Stimulated activated memory B cell treated with anti-CD40 and anti-IgM and Interleukin-4, amounts not matched to agents 10 μg/mL and 1 μg/mL and 100 μg/mL, for 72 hours (primary cell): ENCODE measurements at regions not wholly inside any gene's neighbourhood (a gene's known extent, or its start where the extent isn't known, plus 50 kb on each side); places are given as distances from the start of the nearest gene placed in this dataset.

Experiments
- ATAC-seq: fragments of 150-1000 bp; cut with Tn5 transposase; 2 replicates; pipeline ENCODE4 v1.10.0; 2021
- H3K27ac Mint-ChIP-seq: one replicate; pipeline ENCODE4 v1.8.0; 2022; ENCODE audit warnings: mild to moderate bottlenecking, mixed read lengths
- H3K27me3 Mint-ChIP-seq: one replicate; pipeline ENCODE4 v1.8.0; 2022; ENCODE audit warnings: mixed read lengths
- H3K36me3 Mint-ChIP-seq: one replicate; pipeline ENCODE4 v1.8.0; 2022; ENCODE audit warnings: mixed read lengths
- H3K4me1 Mint-ChIP-seq: one replicate; pipeline ENCODE4 v1.8.0; 2022; ENCODE audit warnings: mixed read lengths
- H3K4me3 Mint-ChIP-seq: one replicate; pipeline ENCODE4 v1.8.0; 2022; ENCODE audit warnings: mild to moderate bottlenecking, moderate library complexity, mixed read lengths
- H3K9me3 Mint-ChIP-seq: one replicate; pipeline ENCODE4 v1.8.0; 2022; ENCODE audit warnings: mixed read lengths

DNA sequence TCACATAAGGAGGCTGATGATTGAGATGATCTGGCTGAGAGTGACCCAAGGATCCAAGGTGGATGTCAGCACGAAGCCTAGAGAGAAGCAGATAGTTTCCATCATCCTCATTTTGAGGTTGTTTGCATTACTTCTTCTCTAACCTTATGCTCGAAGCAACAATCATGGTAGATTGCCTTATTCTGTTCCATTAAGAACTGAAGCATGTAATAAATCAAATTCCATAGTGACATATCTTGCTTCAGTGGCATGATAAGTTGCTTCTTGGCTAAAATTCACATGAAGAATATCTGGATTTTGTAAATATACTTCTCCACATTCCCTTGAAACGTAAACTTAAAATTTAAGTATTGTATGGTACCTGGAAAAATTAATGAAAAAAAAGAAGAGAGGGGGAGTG lies 377.8 kb upstream of the DACH1 start:
- Mint-ChIP-seq H3K4me1 (no peaks in the 10 kb centered on the region), H3K36me3 (no peaks in the 10 kb centered on the region), H3K9me3 (no peaks in the 10 kb centered on the region), H3K27me3 (no peaks in the 10 kb centered on the region), H3K27ac (no peak overlapping the region), H3K4me3 (no peak overlapping the region)
- ATAC-seq, result no peak

DNA sequence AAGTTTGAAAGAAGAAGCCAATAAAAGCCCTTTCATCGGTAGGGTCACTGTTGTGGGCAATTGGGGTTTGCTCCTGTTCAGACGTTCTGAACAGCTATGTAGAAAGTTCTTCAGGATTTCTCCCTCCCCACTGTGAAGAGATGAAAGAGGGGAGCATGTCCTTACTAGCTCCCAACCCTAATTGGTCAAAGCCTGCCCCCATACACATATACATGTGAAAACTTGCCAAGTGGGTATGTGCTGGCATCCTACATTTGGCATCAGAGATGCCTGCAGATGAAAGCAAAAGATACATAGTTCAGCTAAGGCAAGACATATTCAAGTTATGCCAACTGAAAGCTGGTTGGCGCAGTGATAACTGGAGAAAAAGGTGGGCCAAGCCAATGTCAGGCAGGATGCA lies 363.1 kb upstream of the DACH1 start:
- no peak for ATAC-seq
- Mint-ChIP-seq H3K27me3 (no peaks in the 10 kb centered on the region), H3K4me3 (no peak overlapping the region), H3K27ac (no peak overlapping the region), H3K36me3 (no peaks in the 10 kb centered on the region), H3K4me1 (no peaks in the 10 kb centered on the region), H3K9me3 (peaks cover 3% of the 10 kb centered on the region)

DNA sequence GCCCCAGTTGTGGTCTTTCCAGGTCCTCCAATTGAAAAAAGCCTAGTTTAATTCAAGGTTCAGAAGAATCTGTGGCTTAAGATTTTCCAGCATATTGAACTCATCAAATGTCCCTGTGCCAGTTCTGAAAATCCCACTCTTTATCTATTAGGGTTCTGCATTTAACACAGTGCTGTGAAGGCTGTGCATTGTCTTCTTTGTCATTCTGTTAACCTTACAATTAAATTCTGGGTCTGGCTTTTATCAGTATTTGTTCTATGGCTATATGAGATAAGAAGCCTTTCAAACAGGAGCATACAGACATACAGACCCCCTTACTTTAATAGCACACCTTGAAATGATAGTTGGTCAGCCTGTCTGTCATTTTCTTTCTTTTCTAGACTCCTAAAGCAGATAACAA lies 362.1 kb upstream of the DACH1 start:
- Mint-ChIP-seq H3K27me3 (no peaks in the 10 kb centered on the region), H3K27ac (no peak overlapping the region), H3K36me3 (no peaks in the 10 kb centered on the region), H3K4me3 (no peak overlapping the region), H3K4me1 (no peaks in the 10 kb centered on the region), H3K9me3 (peaks cover 3% of the 10 kb centered on the region)
- ATAC-seq, result no peak

DNA sequence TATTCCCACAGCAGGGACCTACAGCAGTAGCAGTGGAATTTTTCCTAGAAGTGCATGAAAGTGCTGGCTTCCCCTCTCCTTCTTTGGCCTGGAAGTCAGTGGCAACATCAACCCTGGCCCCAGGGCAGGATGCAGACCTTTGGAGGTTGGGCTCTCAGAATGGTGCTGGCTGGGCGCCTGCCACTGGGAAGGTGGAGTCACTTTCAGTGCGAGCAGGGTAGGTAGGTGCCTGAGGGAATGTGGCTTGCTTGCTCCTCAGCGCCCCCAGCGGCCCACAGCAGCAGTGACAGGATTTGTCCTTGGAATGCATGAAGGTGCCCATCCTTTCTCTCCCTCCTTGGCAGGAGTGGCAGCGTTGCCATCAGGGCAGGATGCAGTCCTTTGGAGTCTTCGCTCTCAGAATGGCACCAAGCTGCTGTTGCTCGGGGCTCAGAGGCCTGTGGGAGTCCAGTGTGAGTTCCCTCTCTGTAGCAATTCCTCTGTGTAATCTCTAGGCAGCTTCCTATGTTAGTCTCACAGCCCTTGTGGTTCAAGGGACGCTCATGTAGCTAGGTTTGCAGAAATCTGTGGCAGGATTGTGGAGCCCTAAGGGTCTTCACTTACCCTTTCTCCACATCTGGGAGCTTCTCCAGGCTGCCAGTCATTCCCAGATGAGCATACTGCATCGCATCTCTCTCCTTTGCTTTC lies 354.4 kb upstream of the DACH1 start:
- no peaks in the 10 kb centered on the region for H3K36me3 Mint-ChIP-seq
- no peaks in the 10 kb centered on the region for H3K4me1 Mint-ChIP-seq
- H3K9me3 Mint-ChIP-seq, result peaks cover 5% of the 10 kb centered on the region
- H3K27ac Mint-ChIP-seq, result no peak overlapping the region
- no peaks in the 10 kb centered on the region for H3K27me3 Mint-ChIP-seq
- no peak overlapping the region for H3K4me3 Mint-ChIP-seq
- no peak for ATAC-seq

DNA sequence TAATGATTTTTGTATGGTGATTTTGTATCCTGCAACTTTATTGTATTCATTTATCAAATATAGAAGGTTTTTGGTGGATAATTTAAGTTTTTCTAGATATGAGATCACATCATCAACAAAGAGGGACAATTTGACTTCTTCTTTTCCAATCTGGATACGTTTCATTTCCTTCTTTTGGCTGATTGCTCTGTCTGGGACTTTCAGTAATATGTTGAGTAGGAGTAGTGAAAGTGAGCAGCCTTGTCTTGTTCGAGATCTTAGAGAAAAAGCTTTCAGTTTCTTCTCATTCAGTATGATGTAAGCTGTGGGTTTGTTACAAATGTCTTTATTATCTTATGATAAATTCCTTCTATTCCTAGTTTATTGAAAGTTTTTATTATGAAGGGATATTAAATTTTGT lies 352.0 kb upstream of the DACH1 start:
- ATAC-seq, result no peak
- no peaks in the 10 kb centered on the region for H3K36me3 Mint-ChIP-seq
- H3K27me3 Mint-ChIP-seq, result no peaks in the 10 kb centered on the region
- H3K27ac Mint-ChIP-seq, result no peak overlapping the region
- H3K4me3 Mint-ChIP-seq, result no peak overlapping the region
- peaks cover 10% of the 10 kb centered on the region for H3K9me3 Mint-ChIP-seq
- no peaks in the 10 kb centered on the region for H3K4me1 Mint-ChIP-seq

DNA sequence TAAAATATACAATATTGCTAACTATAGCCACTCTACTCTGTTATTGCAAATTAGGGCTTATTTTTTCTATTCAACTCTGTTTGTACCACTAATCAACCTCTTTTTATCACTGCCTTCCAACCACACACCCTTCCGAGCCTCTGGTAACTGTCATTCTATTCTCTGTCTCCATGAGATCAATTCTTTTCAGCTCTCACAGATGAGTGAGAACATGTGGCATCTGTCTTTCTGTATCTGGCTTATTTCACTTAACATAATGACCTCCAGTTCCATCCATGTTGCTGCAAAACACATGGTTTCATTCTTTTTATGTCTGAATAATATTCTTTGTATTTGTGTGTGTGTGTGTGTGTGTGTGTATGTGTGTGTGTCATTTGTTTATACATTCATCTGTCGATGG lies 350.1 kb upstream of the DACH1 start:
- H3K36me3 Mint-ChIP-seq, result no peaks in the 10 kb centered on the region
- ATAC-seq, result no peak
- H3K4me1 Mint-ChIP-seq, result no peaks in the 10 kb centered on the region
- H3K27me3 Mint-ChIP-seq, result no peaks in the 10 kb centered on the region
- H3K4me3 Mint-ChIP-seq, result no peak overlapping the region
- no peak overlapping the region for H3K27ac Mint-ChIP-seq
- peaks cover 7% of the 10 kb centered on the region for H3K9me3 Mint-ChIP-seq

DNA sequence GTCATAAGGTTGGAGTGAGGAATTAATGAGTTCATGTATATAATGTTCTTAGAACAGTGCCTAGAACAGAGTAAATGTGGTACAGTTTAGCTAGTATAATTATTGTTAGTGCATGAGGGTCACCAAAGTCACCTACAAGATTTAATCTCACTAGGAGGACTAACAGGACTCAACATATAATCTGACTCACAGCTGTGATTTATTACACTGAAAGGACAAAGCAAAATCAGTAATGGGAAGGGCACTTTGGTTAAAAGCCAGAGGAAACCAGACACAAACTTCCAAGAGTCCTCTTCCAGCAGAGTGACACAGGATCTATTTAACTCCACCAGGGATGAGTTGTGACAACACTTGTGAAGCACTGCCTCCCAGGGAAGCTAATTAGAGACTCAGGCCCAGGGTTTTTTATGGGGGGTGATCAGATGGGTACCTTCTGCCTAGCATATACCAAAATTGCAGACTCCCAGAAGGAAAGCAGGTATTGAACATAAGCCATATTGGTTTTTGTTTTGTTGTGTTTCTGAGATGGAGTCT lies 341.2 kb upstream of the DACH1 start:
- H3K9me3 Mint-ChIP-seq, result no peaks in the 10 kb centered on the region
- no peak for ATAC-seq
- no peak overlapping the region for H3K27ac Mint-ChIP-seq

DNA sequence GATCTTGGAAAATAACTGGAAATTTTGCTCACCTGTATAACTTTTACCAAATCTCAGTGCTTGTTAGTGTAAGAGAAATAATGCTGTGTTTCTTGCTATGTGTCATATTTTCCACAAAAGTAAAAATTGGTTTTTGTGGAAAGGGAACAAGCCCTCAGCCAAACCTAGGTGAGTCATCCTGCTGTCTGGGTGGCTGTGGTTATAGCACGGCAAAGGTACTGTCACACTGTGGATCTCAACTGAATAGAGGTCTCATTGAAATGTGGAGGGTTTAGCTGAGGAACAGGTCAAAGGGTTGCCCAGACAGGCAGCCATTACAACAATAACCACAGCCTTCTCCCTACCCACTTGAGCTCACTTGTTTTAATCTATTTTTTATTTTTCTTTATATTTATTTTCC lies 338.8 kb upstream of the DACH1 start:
- Mint-ChIP-seq H3K27me3 (no peaks in the 10 kb centered on the region), H3K4me3 (no peak overlapping the region), H3K36me3 (no peaks in the 10 kb centered on the region), H3K4me1 (no peaks in the 10 kb centered on the region), H3K27ac (no peak overlapping the region), H3K9me3 (no peaks in the 10 kb centered on the region)
- no peak for ATAC-seq

More for the DNA sequence above, 341.2 kb upstream of the DACH1 start:
- no peaks in the 10 kb centered on the region for H3K4me1 Mint-ChIP-seq
- H3K36me3 Mint-ChIP-seq, result no peaks in the 10 kb centered on the region
- H3K4me3 Mint-ChIP-seq, result no peak overlapping the region
- H3K27me3 Mint-ChIP-seq, result no peaks in the 10 kb centered on the region

DNA sequence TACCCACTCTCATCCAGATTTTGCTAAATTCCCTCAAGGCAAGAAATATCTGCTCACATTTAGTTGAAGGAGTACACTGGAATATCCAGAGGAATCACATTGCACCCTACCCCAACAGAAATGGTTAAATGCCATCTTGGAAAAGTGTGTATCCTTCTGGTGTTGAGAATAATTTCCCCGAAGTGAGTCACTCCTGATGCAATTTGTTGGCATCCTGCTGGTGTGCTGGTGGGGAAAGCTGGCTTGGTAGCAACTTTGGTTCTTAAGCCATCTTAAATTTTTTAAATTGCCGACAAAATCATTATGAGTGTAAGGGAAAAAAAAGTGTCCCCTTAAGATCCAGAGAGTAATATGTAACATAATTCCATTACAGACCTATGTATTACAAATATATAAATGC lies 337.3 kb upstream of the DACH1 start:
- Mint-ChIP-seq H3K27ac (no peak overlapping the region), H3K4me1 (no peaks in the 10 kb centered on the region), H3K36me3 (no peaks in the 10 kb centered on the region), H3K27me3 (no peaks in the 10 kb centered on the region), H3K9me3 (no peaks in the 10 kb centered on the region), H3K4me3 (no peak overlapping the region)
- ATAC-seq, result no peak

DNA sequence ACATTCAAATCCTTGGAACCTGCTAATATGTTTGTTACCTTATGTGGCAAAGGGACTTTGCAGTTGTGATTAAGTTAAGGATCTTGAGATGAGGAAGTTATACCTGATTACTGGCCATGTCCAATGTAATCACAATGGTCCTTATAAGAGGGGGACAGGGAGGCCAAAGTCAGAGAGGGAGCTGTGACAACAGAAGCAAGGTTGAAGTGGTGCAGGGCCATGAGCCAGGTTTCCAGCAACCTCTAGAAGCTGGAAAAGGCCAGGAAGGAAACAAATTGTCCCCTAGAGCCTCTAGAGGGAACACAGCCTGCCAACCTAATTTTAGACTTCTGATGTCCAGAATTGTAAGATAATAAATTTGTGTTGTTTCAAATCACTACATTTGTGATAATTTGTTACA lies 334.7 kb upstream of the DACH1 start:
- H3K9me3 Mint-ChIP-seq, result no peaks in the 10 kb centered on the region
- H3K27me3 Mint-ChIP-seq, result no peaks in the 10 kb centered on the region
- H3K36me3 Mint-ChIP-seq, result no peaks in the 10 kb centered on the region
- H3K4me1 Mint-ChIP-seq, result no peaks in the 10 kb centered on the region
- H3K27ac Mint-ChIP-seq, result no peak overlapping the region
- ATAC-seq, result no peak
- no peak overlapping the region for H3K4me3 Mint-ChIP-seq

DNA sequence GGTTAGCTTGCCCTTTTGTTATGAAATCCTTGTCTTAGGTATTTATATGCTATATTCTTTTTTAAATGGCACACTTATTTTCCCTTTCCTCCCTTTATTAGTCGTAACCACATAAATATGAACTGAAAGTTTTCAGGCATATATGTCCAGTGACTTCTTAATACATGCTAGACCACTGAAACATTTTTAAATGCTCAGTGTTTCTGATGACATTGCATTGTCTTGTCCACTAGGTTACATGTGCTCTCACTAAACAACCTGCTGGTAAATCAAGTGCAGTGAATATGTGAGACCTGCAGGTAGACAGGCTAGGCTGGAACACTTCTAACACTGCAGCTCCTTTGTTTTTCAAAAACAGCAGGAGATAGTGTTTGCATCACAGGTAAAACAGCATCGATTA lies 332.6 kb upstream of the DACH1 start:
- ATAC-seq, result no peak
- Mint-ChIP-seq H3K4me1 (no peaks in the 10 kb centered on the region), H3K4me3 (no peak overlapping the region), H3K36me3 (no peaks in the 10 kb centered on the region), H3K27me3 (no peaks in the 10 kb centered on the region), H3K27ac (no peak overlapping the region), H3K9me3 (no peaks in the 10 kb centered on the region)

DNA sequence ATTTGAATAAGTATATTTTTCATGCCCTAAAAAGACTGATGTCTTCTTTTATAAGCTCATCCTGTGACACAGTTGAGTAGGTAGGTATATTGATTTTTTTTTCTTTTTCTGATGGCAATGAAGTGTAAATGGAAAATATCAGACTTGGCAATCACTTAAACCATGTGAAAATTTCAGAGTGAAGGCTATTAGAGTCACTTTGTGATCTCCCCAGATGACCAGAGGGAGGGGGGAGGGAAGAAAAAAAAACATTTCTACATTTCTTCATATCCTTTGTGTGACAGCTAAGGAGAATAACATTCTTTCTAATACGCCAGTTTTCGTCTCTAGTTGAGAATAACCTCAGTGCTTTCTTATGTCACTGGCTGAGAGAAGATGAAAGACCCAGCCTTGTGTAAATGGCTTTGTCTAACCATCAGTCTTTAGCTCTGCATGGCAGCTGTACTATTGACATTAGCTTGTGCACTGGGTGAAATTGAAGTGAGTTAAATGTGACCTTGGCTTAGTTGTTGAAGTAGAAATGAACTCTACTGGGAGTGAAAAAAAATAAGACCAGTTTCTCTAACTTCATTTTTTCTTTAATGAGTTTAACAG lies 332.1 kb upstream of the DACH1 start:
- no peak overlapping the region for H3K4me3 Mint-ChIP-seq
- H3K27ac Mint-ChIP-seq, result no peak overlapping the region
- no peaks in the 10 kb centered on the region for H3K27me3 Mint-ChIP-seq
- H3K9me3 Mint-ChIP-seq, result no peaks in the 10 kb centered on the region
- H3K36me3 Mint-ChIP-seq, result no peaks in the 10 kb centered on the region
- no peak for ATAC-seq
- no peaks in the 10 kb centered on the region for H3K4me1 Mint-ChIP-seq

DNA sequence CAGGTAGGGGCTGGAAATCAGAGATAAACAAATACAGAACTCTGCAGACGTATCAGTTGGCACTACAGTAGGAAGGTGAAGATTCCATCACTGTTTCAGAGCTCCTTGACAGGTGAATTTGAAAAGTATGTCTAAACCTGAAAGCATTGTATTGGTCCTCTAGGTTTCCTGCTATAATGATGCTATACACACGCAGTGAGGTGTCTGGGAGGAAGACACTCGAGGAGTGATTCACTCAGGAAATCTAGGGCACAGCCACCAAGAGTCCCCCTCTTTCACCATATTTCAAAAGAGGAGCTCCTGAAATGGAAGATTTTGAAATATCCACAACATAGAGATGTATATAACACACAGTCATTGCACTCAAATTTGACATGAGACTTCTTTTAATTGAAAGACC lies 331.0 kb upstream of the DACH1 start:
- Mint-ChIP-seq H3K4me3 (no peak overlapping the region), H3K36me3 (no peaks in the 10 kb centered on the region), H3K27me3 (no peaks in the 10 kb centered on the region)

DNA sequence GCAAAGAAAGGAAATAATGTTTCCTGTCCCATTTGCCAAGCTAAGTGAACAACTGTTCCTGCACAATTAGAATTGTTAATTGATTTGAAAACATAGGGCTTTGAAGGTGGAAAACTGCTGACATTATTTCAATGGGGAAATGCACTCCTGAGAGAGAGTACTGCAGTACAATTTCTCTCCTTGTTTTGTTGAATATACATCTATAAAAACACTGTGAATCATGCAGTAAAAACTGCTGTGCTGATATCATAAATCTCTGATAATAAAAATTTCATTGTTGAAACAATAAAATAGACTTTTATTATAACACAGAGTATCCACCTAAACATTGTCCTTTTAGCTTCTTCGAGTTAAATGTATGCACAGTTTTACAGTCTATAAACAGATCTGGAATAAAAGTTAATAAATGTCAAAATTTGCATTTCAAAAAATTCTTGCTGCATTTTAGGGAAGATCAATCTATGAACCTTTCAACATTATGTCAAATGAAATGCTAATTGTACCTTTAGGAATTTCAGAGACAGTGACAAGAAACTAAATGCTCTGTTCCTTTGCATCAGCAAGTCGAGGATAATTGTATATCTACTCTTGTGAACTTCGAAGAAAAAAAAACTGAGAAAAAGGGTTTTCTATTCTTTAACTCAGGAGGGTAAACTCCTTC lies 328.2 kb upstream of the DACH1 start:
- no peak for ATAC-seq

More for the DNA sequence above, 331.0 kb upstream of the DACH1 start:
- Mint-ChIP-seq H3K27ac (no peak overlapping the region), H3K9me3 (no peaks in the 10 kb centered on the region), H3K4me1 (no peaks in the 10 kb centered on the region)
- ATAC-seq, result no peak

DNA sequence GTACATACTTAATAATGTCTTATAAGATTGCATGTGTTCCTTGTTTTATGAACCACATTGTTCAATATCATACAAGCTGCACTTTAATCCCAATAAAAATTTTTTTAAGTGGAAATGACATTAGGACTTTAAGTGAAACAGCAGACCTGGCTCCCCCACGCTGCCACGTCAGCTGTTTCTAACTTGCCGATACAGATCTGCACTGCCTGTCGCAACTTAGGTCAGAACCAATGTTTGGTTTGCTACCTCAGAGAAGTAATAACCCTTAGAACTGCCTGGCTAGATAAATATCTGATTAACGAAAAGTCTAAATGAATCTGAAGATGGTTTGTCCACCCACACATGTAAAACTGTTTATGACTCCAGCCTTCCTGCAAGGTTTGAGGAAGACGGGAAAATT lies 327.5 kb upstream of the DACH1 start:
- ATAC-seq, result no peak
- Mint-ChIP-seq H3K9me3 (no peaks in the 10 kb centered on the region), H3K4me3 (no peak overlapping the region), H3K27ac (no peak overlapping the region), H3K36me3 (no peaks in the 10 kb centered on the region), H3K4me1 (no peaks in the 10 kb centered on the region), H3K27me3 (no peaks in the 10 kb centered on the region)

More for the DNA sequence above, 328.2 kb upstream of the DACH1 start:
- no peaks in the 10 kb centered on the region for H3K9me3 Mint-ChIP-seq
- no peak overlapping the region for H3K27ac Mint-ChIP-seq
- H3K27me3 Mint-ChIP-seq, result no peaks in the 10 kb centered on the region
- no peak overlapping the region for H3K4me3 Mint-ChIP-seq
- H3K4me1 Mint-ChIP-seq, result no peaks in the 10 kb centered on the region
- H3K36me3 Mint-ChIP-seq, result no peaks in the 10 kb centered on the region
